ENCODE measurements at regions not wholly inside any gene's neighbourhood (a gene's known extent, or its start where the extent isn't known, plus 50 kb on each side); places are given as distances from the start of the nearest gene placed in this dataset.

GRCh38 chr12:28993720-28994119 lies 155.4 kb upstream of the FAR2 start:
- H3K27ac Mint-ChIP-seq: no peak overlapping the region
- H3K4me1 Mint-ChIP-seq (ENCODE audit: unreplicated experiment): peaks cover 3% of the 10 kb centered on the region
- H3K9me3 Mint-ChIP-seq: no peaks in the 10 kb centered on the region
- no peak for DNase-seq (ENCODE audit: extremely low spot score, unreplicated experiment)
- H3K27me3 Mint-ChIP-seq: no peaks in the 10 kb centered on the region
- TF ChIP-seq CTCF (conservative IDR thresholded peaks at IDR 0.05): no peak
- no peaks in the 10 kb centered on the region for H3K36me3 Mint-ChIP-seq
- no peak overlapping the region for H3K4me3 Mint-ChIP-seq

- H3K4me1 Mint-ChIP-seq (ENCODE audit: unreplicated experiment): peaks cover 5% of the 10 kb centered on the region
- no peaks in the 10 kb centered on the region for H3K27me3 Mint-ChIP-seq
- TF ChIP-seq CTCF (conservative IDR thresholded peaks at IDR 0.05): no peak
- DNase-seq (ENCODE audit: extremely low spot score, unreplicated experiment): no peak
- H3K27ac Mint-ChIP-seq: no peak overlapping the region
- H3K4me3 Mint-ChIP-seq: no peak overlapping the region
- no peaks in the 10 kb centered on the region for H3K36me3 Mint-ChIP-seq
- H3K9me3 Mint-ChIP-seq: no peaks in the 10 kb centered on the region
Measured at GRCh38 chr12:28994179-28994715, 154.8 kb upstream of the FAR2 start.

GRCh38 chr12:28996688-28997087 lies 152.4 kb upstream of the FAR2 start:
- H3K4me3 Mint-ChIP-seq: no peak overlapping the region
- no peaks in the 10 kb centered on the region for H3K9me3 Mint-ChIP-seq

GRCh38 chr12:28998662-28999120 lies 150.4 kb upstream of the FAR2 start:
- no peaks in the 10 kb centered on the region for H3K9me3 Mint-ChIP-seq
- no peak for DNase-seq (ENCODE audit: extremely low spot score, unreplicated experiment)
- H3K36me3 Mint-ChIP-seq: peaks cover 4% of the 10 kb centered on the region
- H3K27ac Mint-ChIP-seq: peak overlapping the region; percentile 26
- no peaks in the 10 kb centered on the region for H3K27me3 Mint-ChIP-seq
- TF ChIP-seq CTCF (conservative IDR thresholded peaks at IDR 0.05): peak; percentile 70
- H3K4me3 Mint-ChIP-seq: no peak overlapping the region
- peaks cover 5% of the 10 kb centered on the region for H3K4me1 Mint-ChIP-seq (ENCODE audit: unreplicated experiment)

More at GRCh38 chr12:28996688-28997087, 152.4 kb upstream of the FAR2 start:
- H3K4me1 Mint-ChIP-seq (ENCODE audit: unreplicated experiment): peaks cover 5% of the 10 kb centered on the region
- peaks cover 4% of the 10 kb centered on the region for H3K36me3 Mint-ChIP-seq
- no peak for DNase-seq (ENCODE audit: extremely low spot score, unreplicated experiment)
- no peak overlapping the region for H3K27ac Mint-ChIP-seq
- no peaks in the 10 kb centered on the region for H3K27me3 Mint-ChIP-seq
- TF ChIP-seq CTCF (conservative IDR thresholded peaks at IDR 0.05): no peak

GRCh38 chr12:29004066-29004935 lies 144.8 kb upstream of the FAR2 start:
- no peak for DNase-seq (ENCODE audit: extremely low spot score, unreplicated experiment)
- no peaks in the 10 kb centered on the region for H3K4me1 Mint-ChIP-seq (ENCODE audit: unreplicated experiment)
- H3K36me3 Mint-ChIP-seq: peaks cover 4% of the 10 kb centered on the region
- no peaks in the 10 kb centered on the region for H3K9me3 Mint-ChIP-seq
- TF ChIP-seq CTCF (conservative IDR thresholded peaks at IDR 0.05): no peak
- H3K4me3 Mint-ChIP-seq: no peak overlapping the region
- H3K27me3 Mint-ChIP-seq: no peaks in the 10 kb centered on the region
- H3K27ac Mint-ChIP-seq: peak overlapping the region; percentile 30

Measured in type B pancreatic cell (in vitro differentiated cells).